ENCODE measurements at regions not wholly inside any gene's neighbourhood (a gene's known extent, or its start where the extent isn't known, plus 50 kb on each side); places are given as distances from the start of the nearest gene placed in this dataset.

DNA sequence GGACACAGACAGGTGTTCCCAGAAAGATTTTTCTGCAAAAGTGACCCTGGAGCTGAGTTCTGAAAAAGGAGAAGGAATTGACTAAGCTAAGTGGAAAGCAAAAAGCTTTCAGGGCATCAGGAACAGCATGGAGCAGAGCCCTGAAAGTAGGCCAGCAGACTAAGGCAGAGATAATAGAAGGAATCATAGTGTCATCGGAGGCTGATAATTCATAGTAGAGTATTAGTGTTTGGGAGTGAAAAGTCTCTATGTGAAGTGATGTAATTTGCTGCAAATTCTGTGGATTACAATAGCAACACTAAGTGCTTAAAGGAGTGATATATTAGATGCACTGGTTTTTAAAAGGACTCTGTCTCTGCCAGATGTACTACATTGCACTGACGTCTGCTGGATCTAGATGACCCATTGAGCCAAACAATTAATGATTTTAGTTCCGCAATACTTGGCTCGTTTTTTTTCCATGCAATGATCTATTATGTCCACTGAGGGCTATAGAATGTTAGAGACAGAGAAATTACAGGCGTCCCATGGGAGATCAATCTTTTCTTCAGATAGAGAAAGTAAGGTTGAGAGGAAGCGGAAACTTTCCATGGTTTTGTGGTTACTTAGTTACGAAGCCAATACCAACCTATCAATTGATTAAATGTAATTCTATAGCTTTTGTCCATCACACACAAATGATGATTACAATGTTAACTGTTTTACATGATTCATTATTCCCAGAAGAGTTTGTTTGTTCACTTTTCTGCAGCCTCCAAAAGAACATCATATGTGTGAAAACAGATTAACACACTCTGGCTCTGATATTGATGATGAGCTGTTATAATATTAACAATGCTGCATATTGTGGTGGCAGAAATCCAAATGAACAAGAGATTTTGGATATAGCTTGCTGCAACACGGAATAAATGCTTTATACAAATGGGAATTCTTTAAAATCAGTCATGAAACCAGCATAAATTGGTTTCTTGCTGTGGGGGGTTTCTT lies 143.7 kb downstream of the MC4R start:
- no peak for TF ChIP-seq POLR2A (IDR thresholded peaks at IDR 0.05)
- TF ChIP-seq, protein P1, sequence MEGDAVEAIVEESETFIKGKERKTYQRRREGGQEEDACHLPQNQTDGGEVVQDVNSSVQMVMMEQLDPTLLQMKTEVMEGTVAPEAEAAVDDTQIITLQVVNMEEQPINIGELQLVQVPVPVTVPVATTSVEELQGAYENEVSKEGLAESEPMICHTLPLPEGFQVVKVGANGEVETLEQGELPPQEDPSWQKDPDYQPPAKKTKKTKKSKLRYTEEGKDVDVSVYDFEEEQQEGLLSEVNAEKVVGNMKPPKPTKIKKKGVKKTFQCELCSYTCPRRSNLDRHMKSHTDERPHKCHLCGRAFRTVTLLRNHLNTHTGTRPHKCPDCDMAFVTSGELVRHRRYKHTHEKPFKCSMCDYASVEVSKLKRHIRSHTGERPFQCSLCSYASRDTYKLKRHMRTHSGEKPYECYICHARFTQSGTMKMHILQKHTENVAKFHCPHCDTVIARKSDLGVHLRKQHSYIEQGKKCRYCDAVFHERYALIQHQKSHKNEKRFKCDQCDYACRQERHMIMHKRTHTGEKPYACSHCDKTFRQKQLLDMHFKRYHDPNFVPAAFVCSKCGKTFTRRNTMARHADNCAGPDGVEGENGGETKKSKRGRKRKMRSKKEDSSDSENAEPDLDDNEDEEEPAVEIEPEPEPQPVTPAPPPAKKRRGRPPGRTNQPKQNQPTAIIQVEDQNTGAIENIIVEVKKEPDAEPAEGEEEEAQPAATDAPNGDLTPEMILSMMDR (IDR thresholded peaks at IDR 0.05): no peak

Data from vagina (tissue), 2 donors.